HG03378 (cell line): ENCODE measurements at regions not wholly inside any gene's neighbourhood (a gene's known extent, or its start where the extent isn't known, plus 50 kb on each side); places are given as distances from the start of the nearest gene placed in this dataset.
"Not testable (repeated sequence)": the region's sequence is repeated elsewhere in the genome, so short reads cannot be mapped to it uniquely, and the experiment has no call there.

Experiments used
- ATAC-seq: cut with Tn5 transposase; IDR thresholded peaks from one replicate; pipeline ENCODE4 v1.9.1; 2021; ENCODE audit warnings: mild to moderate bottlenecking, moderate library complexity; ENCODE audit not compliant: unreplicated experiment

DNA sequence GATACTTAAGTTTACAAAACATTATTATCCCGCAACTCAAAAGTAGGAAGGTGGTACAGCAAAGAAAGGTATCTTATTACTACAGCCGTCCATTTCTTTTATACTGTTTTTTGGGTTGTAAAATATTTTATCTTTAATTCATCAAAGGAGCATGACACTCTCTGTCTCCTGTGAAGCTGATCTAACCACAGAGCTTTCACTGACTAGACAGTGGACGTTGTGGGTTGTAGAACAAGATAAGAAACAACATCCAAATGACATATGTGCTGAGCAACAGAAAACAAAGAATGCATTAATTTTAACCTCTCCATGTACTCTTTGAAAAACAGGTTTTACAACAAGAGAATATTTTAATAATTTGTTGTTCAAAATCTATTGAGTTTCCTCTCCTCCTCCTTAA lies 195.9 kb upstream of the FBXO33 start:
- ATAC-seq, result no peak

DNA sequence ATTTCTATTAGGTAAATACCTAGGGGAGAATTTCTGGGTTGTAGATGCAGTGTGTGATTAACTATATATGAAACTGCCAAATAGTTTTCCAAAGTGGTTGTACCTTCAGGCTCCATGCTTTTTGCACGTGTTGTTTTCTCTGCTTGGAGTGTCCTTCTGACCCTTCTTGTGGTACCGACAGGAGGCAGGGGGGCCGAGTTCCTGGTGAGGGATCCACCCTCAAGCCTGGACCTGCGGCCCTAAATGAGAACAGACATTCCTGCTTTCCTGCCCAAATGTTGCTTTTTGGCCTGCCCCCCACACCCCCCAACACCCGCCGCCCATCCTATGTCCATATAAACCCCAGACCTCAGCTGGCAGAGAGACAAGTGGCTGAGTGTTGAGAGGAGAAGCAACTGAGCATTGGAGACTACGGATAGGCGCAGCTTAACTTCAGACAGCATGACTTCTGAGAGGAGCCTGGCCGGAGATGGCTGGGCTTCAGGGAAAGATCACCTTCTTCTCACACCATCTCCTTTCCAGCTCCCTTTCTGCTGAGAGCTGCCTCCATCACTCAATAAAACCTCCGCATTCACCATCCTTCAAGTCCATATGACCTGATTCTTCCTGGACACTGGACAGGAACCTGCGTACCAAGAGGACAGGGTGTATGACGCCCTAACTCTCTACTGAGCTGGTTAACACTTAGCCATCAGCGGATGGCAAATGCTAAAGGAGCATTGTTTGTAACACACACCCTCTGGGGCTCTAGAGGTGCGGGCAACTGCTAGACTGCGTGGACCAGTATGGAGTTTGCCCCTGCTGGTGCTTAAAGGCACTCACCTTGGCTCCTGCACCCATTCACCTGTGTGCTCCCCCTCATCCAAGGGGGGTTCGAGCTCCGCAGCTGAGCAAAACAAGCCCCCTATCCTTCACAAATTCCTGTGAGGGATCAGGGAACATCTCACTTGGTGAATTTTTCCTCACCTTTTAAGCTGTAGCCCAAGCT lies 194.7 kb upstream of the FBXO33 start:
- ATAC-seq, result no peak

DNA sequence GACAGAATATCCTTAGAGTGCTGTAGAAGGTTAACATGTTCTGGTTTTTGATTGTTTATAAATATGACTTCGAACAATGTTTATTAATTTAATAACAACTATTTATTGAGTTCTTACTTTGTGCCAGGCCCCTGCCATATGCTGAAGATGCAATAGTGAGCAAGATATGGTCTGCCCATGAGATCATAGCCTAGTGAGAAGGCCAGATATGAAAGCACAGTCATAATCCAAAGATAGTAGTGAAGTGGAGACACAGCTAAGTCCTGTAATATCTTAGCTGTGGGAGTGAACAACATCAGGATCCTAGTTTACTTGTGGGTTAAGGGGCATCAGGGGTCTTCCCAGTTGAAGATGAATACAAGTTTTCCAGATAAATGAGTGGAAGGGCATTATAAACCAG lies 189.4 kb upstream of the FBXO33 start:
- ATAC-seq, result no peak

DNA sequence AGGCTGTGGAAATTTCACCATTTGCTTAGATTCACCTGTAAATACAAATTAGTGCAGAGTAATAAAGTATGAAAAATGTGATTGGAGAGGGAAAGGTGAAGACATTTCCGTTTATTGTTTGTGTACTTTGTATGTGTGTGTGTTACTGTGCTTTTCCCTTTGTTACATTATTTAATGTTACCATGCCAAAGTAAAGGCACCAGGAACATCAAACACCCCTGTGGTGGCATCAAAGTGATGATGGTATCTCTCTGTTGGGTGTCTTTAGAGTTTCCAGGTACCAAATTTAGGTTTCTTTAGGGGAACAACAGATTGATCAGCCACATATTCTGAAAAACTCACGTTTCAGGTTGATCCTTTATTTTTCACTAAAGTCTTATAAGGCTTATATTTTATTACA lies 189.0 kb upstream of the FBXO33 start:
- ATAC-seq, result no peak

DNA sequence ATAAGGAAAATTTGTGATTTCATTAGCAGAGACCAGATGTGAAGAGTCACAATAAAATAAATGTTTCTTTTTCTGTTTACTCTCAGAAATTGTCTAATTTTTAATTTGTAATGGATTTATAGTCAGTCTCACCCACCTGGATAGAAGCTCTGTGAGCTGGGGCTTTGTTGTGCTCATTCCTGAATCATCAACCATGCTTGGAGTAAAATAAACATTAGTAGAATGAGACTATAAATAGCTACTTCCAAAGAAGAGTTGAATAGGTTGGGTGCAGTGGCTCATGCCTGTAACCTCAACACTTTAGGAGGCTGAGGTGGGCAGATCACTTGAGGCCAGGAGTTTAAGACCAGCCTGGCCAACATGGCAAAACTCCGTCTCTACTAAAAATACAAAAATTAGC lies 185.3 kb upstream of the FBXO33 start:
- ATAC-seq, result no peak

DNA sequence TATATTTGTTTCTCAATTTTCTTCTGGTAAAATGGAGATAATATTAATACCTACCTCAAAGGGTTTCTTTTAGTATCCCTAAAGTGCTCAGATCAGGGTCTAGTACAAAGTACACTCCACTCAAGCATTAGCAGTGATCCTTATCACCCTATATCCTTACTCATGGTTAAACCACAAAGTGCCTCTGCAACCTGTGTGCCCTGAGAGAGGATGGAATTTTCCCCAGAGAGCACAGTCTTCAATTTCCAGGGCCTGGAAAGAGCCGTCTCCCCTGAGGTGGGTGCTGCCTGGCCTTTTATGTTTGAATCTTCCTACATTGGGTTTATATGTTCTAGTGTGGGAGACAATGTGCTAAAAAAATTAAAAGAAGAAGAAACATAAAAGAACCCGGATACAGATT lies 183.1 kb upstream of the FBXO33 start:
- ATAC-seq, result no peak

DNA sequence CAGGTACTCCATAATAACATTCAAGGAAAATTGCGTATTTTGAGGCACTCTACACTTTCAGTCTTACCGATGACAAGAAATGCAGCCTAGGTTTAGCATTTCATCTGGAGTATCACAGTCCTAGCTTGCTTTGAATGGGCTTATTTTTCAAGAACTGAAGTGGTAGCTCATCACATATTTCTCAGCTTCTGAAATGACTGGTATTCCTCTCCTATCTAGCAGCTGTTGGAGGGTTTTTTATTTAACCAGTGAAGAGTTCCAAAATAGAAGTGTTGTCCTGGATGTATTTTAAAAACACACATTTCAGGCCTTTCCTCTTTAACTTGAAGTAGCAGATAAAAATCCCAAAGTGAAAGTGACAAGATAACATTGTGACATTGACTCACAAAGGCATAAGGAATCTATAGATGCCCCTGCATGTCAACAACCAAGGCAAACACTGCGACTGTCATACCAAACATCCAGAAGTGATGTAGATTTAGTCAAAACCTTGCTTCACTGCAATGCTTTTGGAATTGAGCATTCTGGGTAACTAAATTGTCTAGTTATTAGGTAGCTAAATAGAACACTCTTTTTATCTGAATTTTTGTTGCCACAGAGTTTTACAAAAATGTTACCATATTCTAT lies 182.2 kb upstream of the FBXO33 start:
- no peak for ATAC-seq

DNA sequence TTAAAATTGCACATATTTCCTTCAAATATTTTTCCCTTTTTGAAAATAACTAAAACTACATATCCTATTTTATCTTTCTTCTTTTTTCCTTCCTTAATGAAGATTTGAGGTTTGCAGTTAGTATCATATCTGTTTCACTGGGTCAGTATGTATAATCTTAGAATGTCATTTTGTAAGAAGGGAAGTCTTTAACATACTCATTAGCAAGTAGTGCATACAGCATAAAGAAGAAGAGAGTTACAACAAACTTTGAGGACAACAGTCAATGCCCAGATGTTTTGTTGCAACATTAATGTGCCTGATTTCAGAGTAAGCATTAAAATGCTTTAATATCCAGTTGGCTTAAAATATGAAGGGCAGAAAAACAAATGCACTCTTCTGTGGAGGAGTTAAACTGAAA lies 176.9 kb upstream of the FBXO33 start:
- ATAC-seq, result no peak

DNA sequence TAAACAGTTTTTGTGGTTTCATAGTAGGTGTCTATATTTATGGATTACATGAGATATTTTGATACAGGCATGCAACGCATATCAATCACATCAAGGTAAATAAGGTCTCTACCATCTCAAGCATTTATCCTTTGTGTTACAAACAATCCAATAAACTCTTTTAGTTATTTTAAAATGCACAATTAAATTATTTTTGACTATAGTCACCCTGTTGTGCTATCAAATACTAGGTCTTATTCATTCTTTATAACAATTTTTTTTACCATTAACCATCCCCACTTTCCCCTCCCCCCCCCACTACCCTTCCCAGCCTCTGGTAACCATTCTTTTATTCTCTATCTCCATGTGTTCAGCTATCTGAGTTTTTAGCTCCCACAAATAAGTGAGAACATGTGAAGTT lies 175.7 kb upstream of the FBXO33 start:
- no peak for ATAC-seq

DNA sequence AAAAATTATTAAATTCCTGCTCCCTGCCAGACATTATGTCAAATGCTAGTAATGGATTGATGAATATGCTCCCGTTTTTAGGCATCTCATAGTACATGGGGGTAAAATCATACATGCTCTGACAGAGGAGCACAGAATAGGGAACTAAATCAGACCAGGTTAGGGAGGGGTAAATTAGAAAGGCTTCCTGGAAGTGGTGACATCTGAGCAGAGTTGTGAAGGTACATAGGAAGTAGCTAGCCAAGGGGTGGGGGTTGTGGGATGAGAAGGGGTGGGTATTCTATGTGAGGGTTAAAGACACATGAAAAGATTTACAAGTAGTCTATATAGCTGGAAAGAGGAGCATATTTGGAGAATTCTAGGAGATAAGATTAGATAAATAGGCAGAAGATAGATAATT lies 171.7 kb upstream of the FBXO33 start:
- no peak for ATAC-seq

DNA sequence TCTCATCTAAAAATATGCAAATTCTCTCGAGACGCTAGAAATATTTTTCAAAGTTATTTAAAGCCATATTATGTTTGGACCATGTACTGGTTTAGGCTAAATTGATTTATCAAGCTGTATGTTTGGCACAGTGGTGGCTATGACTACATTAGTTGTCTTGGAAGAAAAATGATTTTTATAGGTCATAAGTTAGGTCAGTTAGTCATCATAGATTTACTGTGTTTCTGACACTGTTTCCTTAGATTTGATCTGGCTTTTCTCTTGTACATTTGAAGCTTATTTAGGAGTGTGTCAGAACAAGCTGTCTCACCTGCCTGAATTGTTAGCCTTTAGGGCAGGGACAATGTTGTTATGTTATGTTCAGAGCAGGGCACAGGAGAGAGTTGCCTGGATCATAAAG lies 161.1 kb upstream of the FBXO33 start:
- no peak for ATAC-seq

DNA sequence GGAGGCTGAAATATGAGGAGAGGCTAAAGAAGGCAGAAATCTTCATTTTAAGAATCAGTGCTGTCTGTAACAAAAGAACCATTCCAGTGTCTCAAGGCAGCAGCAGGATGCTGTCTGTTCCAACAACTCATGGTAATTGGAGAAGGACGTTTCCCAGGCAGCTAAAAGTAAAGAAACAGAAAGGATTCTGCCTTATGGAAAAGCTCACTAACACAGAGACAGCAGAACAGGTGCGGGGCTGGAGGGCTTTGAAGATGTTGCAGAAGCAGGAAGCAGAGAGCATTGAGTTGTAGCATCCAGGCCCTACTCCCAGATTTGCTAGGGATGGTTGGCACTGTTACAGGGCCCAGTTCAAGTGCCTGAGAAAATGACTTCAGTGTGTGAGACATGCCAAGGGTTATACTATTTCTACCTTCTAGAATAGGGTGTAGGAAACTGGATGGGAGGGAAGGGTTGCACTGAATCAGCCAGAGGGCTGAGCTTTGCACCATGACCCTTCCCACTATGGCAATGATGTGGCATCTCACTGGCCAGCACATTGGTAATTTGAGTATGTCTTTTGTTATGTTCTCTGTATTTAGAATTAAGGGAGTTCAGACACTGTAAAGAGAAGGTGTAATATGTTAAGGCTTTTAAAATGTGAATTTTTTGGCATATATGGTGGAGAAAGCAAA lies 160.0 kb upstream of the FBXO33 start:
- ATAC-seq, result no peak

DNA sequence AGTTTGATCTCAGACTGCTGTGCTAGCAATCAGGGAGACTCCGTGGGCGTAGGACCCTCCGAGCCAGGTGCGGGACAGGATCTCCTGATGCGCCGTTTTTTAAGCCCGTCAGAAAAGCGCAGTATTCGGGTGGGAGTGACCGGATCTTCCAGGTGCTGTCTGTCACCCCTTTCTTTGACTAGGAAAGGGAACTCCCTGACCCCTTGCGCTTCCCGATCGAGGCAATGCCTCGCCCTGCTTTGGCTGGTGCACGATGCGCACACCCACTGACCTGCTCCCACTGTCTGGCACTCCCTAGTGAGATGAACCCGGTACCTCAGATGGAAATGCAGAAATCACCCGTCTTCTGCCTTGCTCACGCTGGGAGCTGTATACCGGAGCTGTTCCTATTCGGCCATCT lies 157.6 kb upstream of the FBXO33 start:
- not testable (repeated sequence) for ATAC-seq

DNA sequence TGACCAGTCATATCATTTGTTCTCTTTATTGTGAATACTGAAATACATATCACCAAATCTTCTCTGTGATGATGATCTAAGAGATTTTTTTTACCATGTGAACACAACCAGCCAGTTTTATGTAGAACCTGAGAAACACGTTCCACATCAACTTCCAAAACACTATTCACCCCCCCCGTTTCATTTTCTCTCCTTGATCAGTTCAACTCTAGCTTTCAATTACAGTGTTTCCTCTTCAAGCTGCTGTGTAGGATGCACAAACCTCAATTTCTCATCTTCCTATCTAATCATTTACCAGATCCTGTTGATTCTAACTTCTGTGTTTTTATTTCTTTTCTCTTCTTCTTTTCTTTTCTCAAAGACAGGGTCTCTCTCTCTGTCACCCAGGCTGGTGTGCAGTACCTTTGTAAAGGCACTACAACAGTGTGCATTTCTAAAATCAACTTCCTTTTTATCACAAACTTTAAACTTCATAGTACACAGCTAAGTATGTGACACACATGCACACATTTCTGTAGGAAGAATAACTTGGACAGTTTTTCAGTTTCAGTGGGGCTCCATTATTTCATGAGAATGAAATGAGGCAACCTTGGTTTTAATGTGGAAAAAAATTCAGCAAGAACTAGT lies 149.9 kb upstream of the FBXO33 start:
- ATAC-seq, result peak; percentile 78

DNA sequence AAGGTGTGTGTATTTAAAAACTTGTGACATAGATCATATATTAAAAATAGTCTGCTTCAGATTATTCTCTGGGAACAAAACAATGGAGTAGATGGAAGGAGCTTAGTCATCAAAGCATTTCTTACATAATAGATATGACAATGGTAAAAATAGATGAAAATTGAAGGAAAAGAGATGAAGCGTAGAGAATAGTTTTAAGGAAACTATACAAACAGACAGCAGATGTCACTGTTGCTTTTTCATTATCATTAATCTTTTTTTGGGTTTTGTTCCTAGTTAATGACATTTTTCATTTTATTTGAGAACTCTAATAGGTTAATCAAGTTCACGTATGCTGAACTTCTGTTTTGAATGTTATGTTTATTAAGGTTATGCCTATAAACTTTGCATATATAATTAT lies 149.2 kb upstream of the FBXO33 start:
- no peak for ATAC-seq

DNA sequence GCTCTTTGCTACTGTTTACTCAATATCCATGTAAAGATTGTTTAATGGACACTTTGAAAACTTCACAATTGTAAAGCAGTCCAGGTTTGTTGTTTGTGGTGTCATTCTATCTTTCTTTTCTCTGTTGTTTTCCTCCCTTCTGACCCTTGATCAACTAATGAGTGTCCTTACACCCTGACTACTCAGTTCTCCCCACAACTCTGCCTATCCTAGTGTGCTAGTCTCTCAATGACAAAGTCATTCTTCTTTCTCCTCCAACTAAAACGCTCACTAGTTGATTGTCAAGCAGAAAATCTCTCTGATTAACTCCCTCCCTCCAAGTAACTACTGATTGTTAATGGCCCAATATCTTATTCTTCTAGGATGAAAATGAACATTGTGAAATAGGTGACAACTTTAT lies 148.5 kb upstream of the FBXO33 start:
- no peak for ATAC-seq

DNA sequence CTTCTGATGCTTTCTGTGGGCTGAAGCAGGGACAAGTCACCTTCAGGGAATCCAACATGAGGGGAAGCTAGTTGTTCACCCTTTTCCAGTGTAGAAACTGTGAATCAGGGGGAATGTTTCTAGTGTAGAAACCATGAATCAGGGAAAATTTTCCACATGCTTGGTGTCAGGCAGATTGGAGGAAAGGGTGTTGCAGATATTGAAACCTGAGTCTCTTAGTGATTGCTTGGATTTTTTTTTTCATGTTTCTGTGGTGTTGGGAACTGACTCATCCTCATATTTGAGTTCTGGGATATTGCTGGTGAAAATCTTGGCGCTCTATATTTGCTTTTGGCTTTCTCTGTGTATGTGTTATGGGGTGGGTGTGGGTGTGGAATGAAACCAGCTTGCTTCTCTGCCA lies 144.5 kb upstream of the FBXO33 start:
- ATAC-seq, result no peak

DNA sequence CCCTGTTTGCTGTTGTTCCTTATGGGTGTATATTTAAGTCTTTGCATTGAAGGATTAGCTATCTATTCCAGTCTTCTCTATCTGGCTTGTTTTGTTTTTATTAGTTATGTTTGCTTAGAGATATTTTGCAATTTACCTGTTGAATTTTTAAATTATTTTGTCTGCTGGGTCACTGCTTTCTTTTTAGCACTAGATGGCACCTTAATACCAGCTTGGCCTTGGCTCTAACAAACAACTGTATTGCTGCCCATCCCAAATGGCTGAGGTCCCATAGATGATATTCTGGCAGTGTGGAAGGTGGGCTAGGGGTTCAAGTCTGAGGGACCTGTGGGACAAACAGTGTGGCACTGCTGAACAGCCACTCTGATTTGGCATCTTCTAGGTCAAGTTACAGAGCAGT lies 144.0 kb upstream of the FBXO33 start:
- ATAC-seq, result no peak

DNA sequence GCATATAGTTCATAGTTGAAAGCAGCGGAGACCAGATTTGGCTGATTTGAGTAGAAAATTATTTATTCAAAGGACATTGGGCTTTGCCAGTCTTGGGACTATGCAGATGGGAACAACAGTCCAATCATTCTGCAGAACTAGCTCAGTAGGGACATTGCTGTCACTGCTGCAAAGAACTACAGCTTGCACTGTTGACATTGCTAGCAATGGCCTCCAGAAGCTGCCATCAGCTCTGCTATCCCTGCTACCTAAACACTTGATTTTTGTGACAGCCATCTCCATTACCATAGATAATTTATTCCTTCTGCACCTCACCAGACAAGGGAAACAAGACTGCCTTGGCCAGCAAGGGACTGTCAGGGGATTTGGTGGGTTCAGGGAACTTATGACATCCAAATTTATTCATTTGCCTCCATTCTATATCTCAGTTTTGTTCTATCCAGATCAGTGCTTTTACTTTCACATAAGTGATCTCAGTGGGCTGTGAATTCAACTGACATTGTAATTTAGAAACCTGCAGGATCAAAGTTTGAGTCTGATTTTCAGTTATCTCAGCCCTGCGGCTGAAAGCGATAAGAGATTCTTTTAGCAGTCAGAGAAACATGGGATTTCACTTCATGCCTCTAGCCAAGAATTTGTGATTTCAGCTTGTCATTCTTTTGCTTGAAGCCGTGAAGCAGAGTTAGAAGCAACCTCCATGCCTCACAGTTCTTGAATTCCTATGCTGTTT lies 136.7 kb upstream of the FBXO33 start:
- peak; percentile 59 for ATAC-seq

DNA sequence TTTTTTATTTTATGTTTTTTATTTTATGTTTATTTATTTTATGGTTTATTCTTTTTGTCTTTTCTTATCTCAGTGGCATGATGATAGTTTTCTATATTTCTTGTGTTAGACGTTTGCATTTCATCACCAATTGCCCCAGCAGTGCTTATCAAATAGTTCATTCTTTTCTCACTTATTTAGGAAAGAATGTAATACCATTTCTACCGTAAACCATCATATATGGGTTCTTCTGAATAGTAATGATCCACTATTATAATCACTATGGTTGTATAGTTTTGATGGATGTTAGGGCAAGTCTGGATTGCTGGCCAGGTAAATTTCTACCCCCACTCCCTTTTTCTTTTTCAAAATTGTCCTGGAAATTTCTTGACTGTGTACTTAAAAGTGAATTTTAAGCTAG lies 134.6 kb upstream of the FBXO33 start:
- ATAC-seq, result no peak

DNA sequence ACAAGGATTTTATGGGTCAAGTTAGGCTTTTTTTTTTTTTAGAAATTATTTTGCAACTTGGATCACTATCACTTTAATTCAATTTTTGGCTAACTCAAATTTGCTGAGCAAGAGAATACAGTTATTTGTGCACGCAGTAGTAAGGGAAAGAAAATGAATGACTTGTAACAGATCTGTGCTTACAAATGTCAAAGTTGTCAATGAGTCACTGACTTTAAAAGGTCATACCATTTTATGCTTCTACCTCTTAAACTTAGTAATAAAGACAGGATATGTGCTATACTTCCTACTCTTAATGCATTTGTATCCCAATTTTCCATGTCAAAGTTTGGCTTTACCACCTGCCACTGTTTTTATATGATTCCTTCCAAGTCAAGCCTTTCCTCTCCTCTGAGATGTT lies 131.1 kb upstream of the FBXO33 start:
- ATAC-seq, result no peak
